Heart left ventricle (tissue), 16 donors: ENCODE measurements at regions not wholly inside any gene's neighbourhood (a gene's known extent, or its start where the extent isn't known, plus 50 kb on each side); places are given as distances from the start of the nearest gene placed in this dataset.

Experiments
- ATAC-seq, 4 donors: fragments of 200-7000 bp; cut with Tn5 transposase; one replicate each; pipeline ENCODE4 v1.9.1; 2020 to 2022; ENCODE audit warnings: moderate library complexity in 4 of 4, mild to moderate bottlenecking in 3 of 4, moderate number of reproducible peaks in 1 of 4
- DNase-seq, 5 donors: peaks; one replicate each; pipeline ENCODE4 v3.0.0-alpha.2; 2020
- H3K27ac ChIP-seq, 12 donors: fragments of 200-600 bp; sonication (generic) in 4 of 12; one replicate each; pipeline versions ENCODE4 v1.5.0 to v1.8.0; 2016 to 2022; ENCODE audit warnings: mild to moderate bottlenecking in 2 of 12
- H3K27me3 ChIP-seq, 9 donors: fragments of 200-600 bp; sonication (generic) in 2 of 9; one replicate each; pipeline versions ENCODE4 v1.5.1 to v1.8.0; 2016 to 2022; ENCODE audit warnings: mild to moderate bottlenecking in 3 of 9
- H3K36me3 ChIP-seq, 9 donors: fragments of 200-600 bp; sonication (generic) in 2 of 9; one replicate each; pipeline versions ENCODE4 v1.5.0 to v1.8.0; 2018 to 2022; ENCODE audit warnings: mild to moderate bottlenecking in 2 of 9
- H3K4me1 ChIP-seq, 12 donors: fragments of 200-600 bp; sonication (generic) in 4 of 12; one replicate each; pipeline versions ENCODE4 v1.5.0 to v1.8.0; 2016 to 2022; ENCODE audit warnings: mild to moderate bottlenecking in 3 of 12
- H3K4me3 ChIP-seq, 12 donors: fragments of 200-600 bp; sonication (generic) in 4 of 12; one replicate each; pipeline versions ENCODE4 v1.5.0 to v1.8.0; 2017 to 2022; ENCODE audit warnings: mild to moderate bottlenecking in 9 of 12, moderate library complexity in 4 of 12
- H3K9me3 ChIP-seq, 12 donors: fragments of 200-600 bp; sonication (generic) in 4 of 12; one replicate each; pipeline versions ENCODE4 v1.5.0 to v1.8.0; 2016 to 2022; ENCODE audit warnings: mild to moderate bottlenecking in 1 of 12
- CTCF ChIP-seq, 12 donors: fragments of 200-600 bp; sonication (generic) in 4 of 12; IDR thresholded peaks; one replicate each; pipeline versions ENCODE4 v1.5.0 to v1.8.0; 2018 to 2022; ENCODE audit warnings: antibody characterized with exemption in 12 of 12, mild to moderate bottlenecking in 5 of 12
- POLR2A ChIP-seq, 2 donors: fragments of 450-650 bp; IDR thresholded peaks; one replicate each; pipeline ENCODE4 v1.6.1; 2017; ENCODE audit warnings: antibody characterized with exemption in 2 of 2, mild to moderate bottlenecking in 2 of 2, moderate library complexity in 2 of 2
- WGBS, 4 donors: extraction: QIAGEN DNeasy Blood & Tissue Kit in 2 of 4; methylation state at CpG; one replicate each; pipeline versions ENCODE4 v1.1.5 to v1.1.7; 2013 to 2018; 5-methylcytosine and 5-hydroxymethylcytosine counted together
- intact Hi-C, 10 donors: fragments of 100-400 bp; cut with DNase I; formaldehyde crosslinking; loops; one replicate each; pipeline versions ENCODE4 v1.11.1 to v1.14.2; 2022
- donor health status: ischemic (EF 13 %, LVEDD 7.1; RV severe dilation, severe dysfunction).
- donor health status: healthy with polysubstance abuse.
- donor health status: DM: no; HTN: yes; CAD: no.
- donor health status: DM: no; HTN: no; CAD: no.
- donor health status: ischemic (EF 25% LVEDD 6.9; RV normal size, moderate dysfunction).
- donor health status: ischemic (EF 25% LVEDD 5.7; RV mildly dilated, moderate dysfunction).
- donor health status: healthy.
- donor health status: DM: yes; HTN: yes; CAD: no.
- donor health status: ischemic (EF 35%, LVEDD 5.7; RV mildly dilated, moderate dysfunction).
- donor health status: nonischemic (EF 11% LVEDD 7.7; RV severe dilation, severe dysfunction).
- donor health status: DM: yes; HTN: yes; CAD: no.
- donor health status: PGD.
- donor health status: ischemic (EF 29% LVEDD 5.4; RV normal size, mild dysfunction).
- donor health status: nonischemic (EF 23%, LVEDD 6.1; RV moderate dilation, normal function).

- no peak for TF ChIP-seq CTCF (IDR thresholded peaks at IDR 0.05)
- no peak for TF ChIP-seq POLR2A (IDR thresholded peaks at IDR 0.05)
- H3K36me3 ChIP-seq: no peaks in the 10 kb centered on the region
- intact Hi-C loops: loop anchor here in 1 of 10 donors (10.0 kb wide), 1 partner anchor 572 kb away; no protein-coding TSS in a partner anchor
- no peak for DNase-seq
- no peak for ATAC-seq
- no peaks in the 10 kb centered on the region for H3K27me3 ChIP-seq
- WGBS, 4 donors: 84 to 90% (median 87%) methylated on average over 5 of the region's 5 CpGs
- peaks cover 0 to 11% (median under 1%) of the 10 kb centered on the region in 12 donors for H3K4me1 ChIP-seq
- H3K9me3 ChIP-seq: no peaks in the 10 kb centered on the region
- H3K4me3 ChIP-seq: no peak overlapping the region
- no peak overlapping the region for H3K27ac ChIP-seq
Observed at GRCh38 chr5:158532739-158533138, 567.0 kb downstream of the EBF1 start.

DNA sequence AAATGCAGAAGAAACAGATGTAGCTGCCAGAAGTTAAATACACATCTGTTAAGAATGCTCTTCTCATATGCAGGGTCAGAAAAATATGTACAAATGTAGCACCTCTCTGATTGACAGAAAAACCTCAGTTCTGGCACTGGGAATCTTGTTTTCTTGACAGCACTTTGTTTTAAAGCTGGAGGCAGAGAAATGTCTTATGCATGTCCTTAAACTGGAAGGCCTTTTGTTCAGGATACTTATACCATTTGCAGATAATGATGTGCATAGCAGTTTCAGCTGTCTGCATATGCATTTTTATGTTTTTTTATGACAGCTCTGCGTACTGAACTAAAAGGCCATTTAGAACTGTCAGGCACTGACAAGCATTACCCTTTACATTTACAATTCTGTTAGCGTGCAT is 567.9 kb downstream of the EBF1 start:
- TF ChIP-seq CTCF (IDR thresholded peaks at IDR 0.05) (no peak), POLR2A (IDR thresholded peaks at IDR 0.05) (no peak)
- no peaks in the 10 kb centered on the region for H3K27me3 ChIP-seq
- no peaks in the 10 kb centered on the region for H3K9me3 ChIP-seq
- intact Hi-C loops: loop anchor here in 1 of 10 donors (10.0 kb wide), 1 partner anchor 573 kb away; no protein-coding TSS in a partner anchor
- H3K4me1 ChIP-seq: peaks cover 0 to 11% (median 0%) of the 10 kb centered on the region in 12 donors
- DNase-seq (no peak), ATAC-seq (no peak)
- H3K36me3 ChIP-seq: no peaks in the 10 kb centered on the region
- 84 to 97% (median 91%) methylated on average over 2 of the region's 2 CpGs for WGBS, 4 donors
- H3K4me3 ChIP-seq: no peak overlapping the region
- H3K27ac ChIP-seq: no peak overlapping the region

DNA sequence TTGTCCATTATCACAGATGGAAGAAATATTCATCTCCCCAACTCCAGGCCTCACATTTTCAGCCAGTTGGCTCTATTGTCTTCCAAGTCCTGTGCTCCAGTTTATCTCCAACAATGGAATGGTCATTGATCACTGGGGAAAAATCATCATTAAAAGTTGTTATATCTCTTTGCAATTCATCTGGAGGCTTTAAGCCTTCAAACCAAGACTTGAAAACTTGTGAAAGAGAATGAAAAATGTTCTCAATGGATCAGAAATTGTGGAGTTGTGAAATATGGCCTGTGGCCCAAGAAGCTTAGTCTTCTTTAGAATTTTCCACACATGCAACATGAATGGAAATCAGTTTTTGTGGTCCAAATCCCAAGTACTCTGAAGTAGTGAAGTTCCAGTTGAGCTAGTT is 569.6 kb downstream of the EBF1 start:
- Histone ChIP-seq H3K9me3 (no peaks in the 10 kb centered on the region), H3K27ac (no peak overlapping the region), H3K4me1 (peaks cover 0 to 11% (median 0%) of the 10 kb centered on the region in 12 donors), H3K36me3 (no peaks in the 10 kb centered on the region), H3K27me3 (no peaks in the 10 kb centered on the region), H3K4me3 (no peak overlapping the region)
- no peak for ATAC-seq
- intact Hi-C loops: loop anchor here in 1 of 10 donors (10.0 kb wide), 1 partner anchor 575 kb away; no protein-coding TSS in a partner anchor
- no peak for DNase-seq
- no peak for TF ChIP-seq POLR2A (IDR thresholded peaks at IDR 0.05)
- no peak for TF ChIP-seq CTCF (IDR thresholded peaks at IDR 0.05)

DNA sequence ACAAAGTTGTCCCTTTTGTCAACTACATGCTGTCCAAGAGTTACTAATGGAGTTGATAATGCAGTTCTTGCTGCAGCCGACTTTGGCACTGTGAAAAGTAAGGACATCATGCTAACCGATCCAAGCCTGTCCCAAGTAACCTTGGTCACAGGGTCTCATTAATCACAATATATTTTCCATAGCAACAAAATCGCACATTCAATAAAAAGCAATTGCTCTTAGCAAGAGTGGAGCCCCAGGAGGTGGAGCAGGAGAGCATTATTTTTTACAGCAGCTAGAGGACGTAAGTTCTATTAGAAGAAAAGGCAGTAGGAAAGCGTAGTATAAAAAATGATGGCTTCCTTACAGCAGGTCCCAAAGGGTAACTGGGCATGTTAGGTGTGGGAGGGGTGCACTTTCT is 570.3 kb downstream of the EBF1 start:
- intact Hi-C loops: loop anchor here in 2 of 10 donors (10.0 kb wide), 1 partner anchor 575 kb away; no protein-coding TSS in a partner anchor
- DNase-seq: no peak
- Histone ChIP-seq H3K27ac (no peak overlapping the region), H3K4me1 (peaks cover 0 to 12% (median 0%) of the 10 kb centered on the region in 12 donors), H3K27me3 (no peaks in the 10 kb centered on the region), H3K4me3 (no peak overlapping the region), H3K9me3 (no peaks in the 10 kb centered on the region), H3K36me3 (no peaks in the 10 kb centered on the region)
- ATAC-seq: no peak
- peak in 1 of 12 donors; percentile 13 for TF ChIP-seq CTCF (IDR thresholded peaks at IDR 0.05)
- TF ChIP-seq POLR2A (IDR thresholded peaks at IDR 0.05): no peak
- WGBS, 4 donors: 88 to 89% (median 89%) methylated on average over 5 of the region's 5 CpGs
